B cell (primary cell): ENCODE measurements at regions not wholly inside any gene's neighbourhood (a gene's known extent, or its start where the extent isn't known, plus 50 kb on each side); places are given as distances from the start of the nearest gene placed in this dataset.

ENCODE experiments used
- ATAC-seq: fragments of 200-7000 bp; cut with Tn5 transposase; one replicate; pipeline ENCODE4 v1.10.0; 2021; ENCODE audit warnings: low read depth, mild to moderate bottlenecking, moderate number of reproducible peaks, moderate library complexity
- CTCF ChIA-PET: fragments of 350-600 bp; sonication (Branson Sonifier 250); formaldehyde crosslinking; loops from one replicate; lab custom pipeline; 2021; ENCODE audit warnings: antibody characterized with exemption, inconsistent platforms; lab: Charles Lee
- POLR2A ChIA-PET: fragments of 350-600 bp; sonication (Branson Sonifier 250); formaldehyde crosslinking; loops from one replicate; lab custom pipeline; 2021; ENCODE audit warnings: antibody characterized with exemption; lab: Charles Lee
- DNase-seq: peaks from one replicate; pipeline ENCODE4 v3.0.0; 2013
- H2AFZ ChIP-seq: 2 replicates; pipeline ENCODE4 v1.6.1; 2012; ENCODE audit warnings: mild to moderate bottlenecking, low read depth, low read length; ENCODE audit not compliant: insufficient read depth, poor library complexity, severe bottlenecking
- H3K27ac ChIP-seq, 2 donors: 1 replicate in 1 of 2; 2 replicates in 1 of 2; pipeline ENCODE4 v1.5.1; 2012 to 2013; ENCODE audit warnings: low read length in 2 of 2, mild to moderate bottlenecking in 2 of 2, moderate library complexity in 1 of 2
- H3K27me3 ChIP-seq, 4 experiments: fragments of 200-600 bp in 1 of 4; sonication (generic) in 1 of 4; replicated peaks in 1 of 4; 1 replicate in 2 of 4; 2 replicates in 2 of 4; pipeline versions ENCODE4 v1.6.1 to v1.7.0; 2013 to 2016; ENCODE audit warnings: low read length in 3 of 4, mild to moderate bottlenecking in 2 of 4, mixed read lengths in 1 of 4, moderate library complexity in 1 of 4; ENCODE audit not compliant: insufficient read depth in 4 of 4, control insufficient read depth in 3 of 4; ENCODE audit errors: control extremely low read depth in 1 of 4
- H3K36me3 ChIP-seq, 2 experiments: replicated peaks in 1 of 2; 1 replicate in 1 of 2; 2 replicates in 1 of 2; pipeline versions ENCODE4 v1.6.1 to v1.7.1; 2013; ENCODE audit warnings: low read length in 1 of 2; ENCODE audit not compliant: insufficient read depth in 2 of 2, control insufficient read depth in 1 of 2; ENCODE audit errors: control extremely low read depth in 1 of 2, extremely low read depth in 1 of 2
- H3K4me1 ChIP-seq, 2 donors: fragments of 200-600 bp in 1 of 2; sonication (generic) in 1 of 2; 1 replicate in 1 of 2; 2 replicates in 1 of 2; pipeline versions ENCODE4 v1.5.1 to v1.6.1; 2013 to 2017; ENCODE audit warnings: low read length in 2 of 2; ENCODE audit not compliant: control insufficient read depth in 2 of 2, insufficient read depth in 2 of 2
- H3K4me2 ChIP-seq: replicated peaks from 2 replicates; pipeline ENCODE3; 2012; ENCODE audit warnings: mild to moderate bottlenecking, low read depth, low read length; ENCODE audit not compliant: poor library complexity, severe bottlenecking
- H3K4me3 ChIP-seq, 5 experiments: fragments of 200-600 bp in 1 of 5; sonication (generic) in 1 of 5; 1 replicate in 3 of 5; 2 replicates in 2 of 5; pipeline versions ENCODE4 v1.5.1 to v1.7.0; 2011 to 2016; ENCODE audit warnings: low read length in 4 of 5, mild to moderate bottlenecking in 4 of 5, low read depth in 2 of 5, control low read depth in 1 of 5, moderate library complexity in 1 of 5; ENCODE audit not compliant: insufficient read depth in 1 of 5; ENCODE audit errors: control extremely low read depth in 1 of 5, extremely low read depth in 1 of 5
- H3K79me2 ChIP-seq: fragments of 200-600 bp; sonication (generic); one replicate; pipeline ENCODE4 v1.6.0; 2016; ENCODE audit warnings: low read length; ENCODE audit not compliant: control insufficient read depth, insufficient read depth
- H3K9ac ChIP-seq: fragments of 200-600 bp; sonication (generic); 2 replicates; pipeline ENCODE4 v1.6.1; 2017; ENCODE audit warnings: mild to moderate bottlenecking, low read length, moderate library complexity
- H3K9me3 ChIP-seq, 3 donors: one replicate each; pipeline versions ENCODE4 v1.6.1 to v1.7.1; 2013; ENCODE audit warnings: low read length in 2 of 3; ENCODE audit not compliant: control insufficient read depth in 2 of 3, insufficient read depth in 1 of 3; ENCODE audit errors: control extremely low read depth in 1 of 3
- H4K20me1 ChIP-seq: 2 replicates; pipeline ENCODE4 v1.6.0; 2012; ENCODE audit warnings: mild to moderate bottlenecking, low read length; ENCODE audit not compliant: insufficient read depth, control insufficient read depth, poor library complexity, severe bottlenecking
- H3K27ac Mint-ChIP-seq: one replicate; pipeline ENCODE4 v1.8.0; 2021; ENCODE audit warnings: mixed read lengths
- H3K27me3 Mint-ChIP-seq: one replicate; pipeline ENCODE4 v1.8.0; 2021; ENCODE audit warnings: mixed read lengths
- H3K4me1 Mint-ChIP-seq: one replicate; pipeline ENCODE4 v1.8.0; 2021; ENCODE audit warnings: mixed read lengths
- H3K4me3 Mint-ChIP-seq: one replicate; pipeline ENCODE4 v1.8.0; 2021; ENCODE audit warnings: mixed read lengths
- H3K9me3 Mint-ChIP-seq: one replicate; pipeline ENCODE4 v1.8.0; 2022; ENCODE audit warnings: mixed read lengths; ENCODE audit not compliant: insufficient read depth
- EZH2 ChIP-seq: IDR thresholded peaks from 2 replicates; pipeline ENCODE4 v1.6.1; 2012; ENCODE audit warnings: borderline replicate concordance, low read depth, mild to moderate bottlenecking, moderate library complexity, low read length; ENCODE audit not compliant: insufficient read depth, poor library complexity, severe bottlenecking
- WGBS: methylation state at CpG from one replicate; pipeline ENCODE4 v1.1.5; 2013; ENCODE audit warnings: missing lambda C conversion rate; ENCODE audit not compliant: insufficient coverage; 5-methylcytosine and 5-hydroxymethylcytosine counted together
- intact Hi-C: fragments of 100-400 bp; cut with micrococcal nuclease; formaldehyde crosslinking; loops from one replicate; pipeline ENCODE4 v1.10.0; 2022
- TF ChIP-seq, protein P1 (sequence below): fragments of 200-600 bp; IDR thresholded peaks from one replicate; pipeline ENCODE4 v1.8.0; 2022; ENCODE audit warnings: antibody characterized with exemption, mild to moderate bottlenecking

DNA sequence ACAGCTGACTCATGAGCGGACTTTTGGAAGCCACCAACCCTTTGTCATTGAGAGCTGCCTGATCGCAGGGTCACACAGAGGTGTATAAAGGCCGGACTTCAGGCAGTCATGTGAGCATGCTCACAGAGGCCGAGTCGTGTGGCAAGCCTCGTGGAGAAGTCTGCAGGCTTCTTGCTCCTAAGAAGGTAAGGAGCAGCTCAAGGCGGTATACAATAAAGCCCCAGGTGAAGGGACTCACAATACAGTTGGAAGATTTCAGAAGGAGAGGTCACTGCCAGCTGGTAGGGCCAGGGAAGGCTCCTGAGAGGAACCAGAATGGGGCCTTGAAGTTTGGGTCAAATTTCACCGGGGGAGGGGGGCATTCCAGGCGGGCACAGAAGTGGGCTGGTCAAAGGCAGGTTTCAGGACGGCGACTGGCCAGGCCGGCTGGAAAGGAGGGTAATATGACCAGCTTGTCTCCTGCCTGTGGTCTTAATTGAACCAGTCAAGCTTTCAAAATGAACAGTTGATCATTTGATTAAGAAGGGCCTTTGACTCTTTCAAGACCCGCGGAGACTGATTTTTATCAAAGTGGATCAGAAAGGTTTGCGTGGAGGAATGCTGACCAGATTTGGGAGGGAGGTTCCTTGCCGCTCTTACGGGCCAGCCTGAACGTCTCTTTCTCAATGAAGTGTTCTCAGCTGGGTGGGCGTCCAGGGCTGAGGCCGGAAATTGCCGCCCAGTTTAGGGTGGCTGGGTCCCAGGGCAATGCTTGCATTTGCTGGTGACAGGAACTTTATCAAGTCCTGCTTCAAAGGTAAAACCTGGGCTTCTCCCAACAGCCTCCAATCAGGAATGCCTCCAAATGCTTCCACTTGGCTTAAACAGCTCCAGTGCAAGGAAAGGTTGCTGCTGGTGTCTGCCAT is 178.6 kb downstream of the EMX2 start:
- peaks cover 0 to 3% (median 0%) of the 10 kb centered on the region in 3 donors for H3K9me3 ChIP-seq
- ChIA-PET CTCF (no interaction called here), POLR2A (no interaction called here)
- no peak overlapping the region for H3K27ac Mint-ChIP-seq
- no peak overlapping the region for H3K4me2 ChIP-seq
- H2AFZ ChIP-seq, result no peak overlapping the region
- H3K9ac ChIP-seq, result no peak overlapping the region
- no peaks in the 10 kb centered on the region for H4K20me1 ChIP-seq
- intact Hi-C loops, result no loop called here
- H3K27me3 Mint-ChIP-seq, result peaks cover 23% of the 10 kb centered on the region
- WGBS, result 56% methylated on average over 21 of the region's 21 CpGs
- H3K36me3 ChIP-seq, result no peaks in the 10 kb centered on the region
- peaks cover 0 to 2% (median 0%) of the 10 kb centered on the region in 4 experiments for H3K27me3 ChIP-seq
- no peak for ATAC-seq
- no peak for DNase-seq
- H3K9me3 Mint-ChIP-seq, result peaks cover 3% of the 10 kb centered on the region
- no peaks in the 10 kb centered on the region for H3K4me1 Mint-ChIP-seq
- no peak overlapping the region for H3K27ac ChIP-seq
- H3K4me1 ChIP-seq, result no peaks in the 10 kb centered on the region
- TF ChIP-seq, protein P1, sequence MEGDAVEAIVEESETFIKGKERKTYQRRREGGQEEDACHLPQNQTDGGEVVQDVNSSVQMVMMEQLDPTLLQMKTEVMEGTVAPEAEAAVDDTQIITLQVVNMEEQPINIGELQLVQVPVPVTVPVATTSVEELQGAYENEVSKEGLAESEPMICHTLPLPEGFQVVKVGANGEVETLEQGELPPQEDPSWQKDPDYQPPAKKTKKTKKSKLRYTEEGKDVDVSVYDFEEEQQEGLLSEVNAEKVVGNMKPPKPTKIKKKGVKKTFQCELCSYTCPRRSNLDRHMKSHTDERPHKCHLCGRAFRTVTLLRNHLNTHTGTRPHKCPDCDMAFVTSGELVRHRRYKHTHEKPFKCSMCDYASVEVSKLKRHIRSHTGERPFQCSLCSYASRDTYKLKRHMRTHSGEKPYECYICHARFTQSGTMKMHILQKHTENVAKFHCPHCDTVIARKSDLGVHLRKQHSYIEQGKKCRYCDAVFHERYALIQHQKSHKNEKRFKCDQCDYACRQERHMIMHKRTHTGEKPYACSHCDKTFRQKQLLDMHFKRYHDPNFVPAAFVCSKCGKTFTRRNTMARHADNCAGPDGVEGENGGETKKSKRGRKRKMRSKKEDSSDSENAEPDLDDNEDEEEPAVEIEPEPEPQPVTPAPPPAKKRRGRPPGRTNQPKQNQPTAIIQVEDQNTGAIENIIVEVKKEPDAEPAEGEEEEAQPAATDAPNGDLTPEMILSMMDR, result no peak
- no peak for TF ChIP-seq EZH2
- H3K4me3 Mint-ChIP-seq, result no peak overlapping the region
- H3K4me3 ChIP-seq, result no peak overlapping the region
- H3K79me2 ChIP-seq, result no peaks in the 10 kb centered on the region

DNA sequence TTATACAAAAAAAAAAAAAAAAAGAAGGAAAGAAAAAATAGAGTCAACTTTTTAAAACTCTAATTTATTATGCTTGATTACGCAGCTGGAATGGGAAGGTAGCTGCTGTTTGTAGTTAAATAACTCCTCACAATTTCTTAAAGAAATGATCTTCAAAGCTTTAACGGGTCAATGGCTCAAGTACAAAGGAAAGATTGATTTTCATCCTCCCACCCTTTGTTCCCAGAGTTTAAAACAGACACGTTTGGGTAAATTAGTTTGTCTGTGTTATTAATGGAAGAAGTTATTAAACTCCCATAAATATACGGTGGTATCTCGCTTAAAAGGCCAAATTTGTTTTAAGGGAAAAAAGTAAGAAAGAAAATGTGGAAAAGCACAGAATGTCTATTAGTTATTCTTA is 179.3 kb downstream of the EMX2 start:
- Mint-ChIP-seq H3K27me3 (peaks cover 23% of the 10 kb centered on the region), H3K4me3 (no peak overlapping the region), H3K4me1 (no peaks in the 10 kb centered on the region), H3K9me3 (peaks cover 3% of the 10 kb centered on the region), H3K27ac (no peak overlapping the region)
- CTCF ChIA-PET, result no interaction called here
- H3K4me1 ChIP-seq, result no peaks in the 10 kb centered on the region
- DNase-seq (no peak), ATAC-seq (no peak)
- POLR2A ChIA-PET, result no interaction called here
- no peak overlapping the region for H3K4me3 ChIP-seq
- H3K9me3 ChIP-seq, result peaks cover 0 to 3% (median 0%) of the 10 kb centered on the region in 3 donors
- H3K79me2 ChIP-seq, result no peaks in the 10 kb centered on the region
- intact Hi-C loops, result no loop called here
- H2AFZ ChIP-seq, result no peak overlapping the region
- no peak overlapping the region for H3K27ac ChIP-seq
- H3K36me3 ChIP-seq, result no peaks in the 10 kb centered on the region
- H4K20me1 ChIP-seq, result no peaks in the 10 kb centered on the region
- peaks cover 0 to 2% (median 0%) of the 10 kb centered on the region in 4 experiments for H3K27me3 ChIP-seq
- no peak overlapping the region for H3K9ac ChIP-seq
- TF ChIP-seq EZH2, result no peak
- TF ChIP-seq, protein P1, result no peak
- H3K4me2 ChIP-seq, result no peak overlapping the region
- WGBS, result no CpG with 5 or more reads among the region's 5 CpGs
